RPMI8226 (cell line): ENCODE measurements at regions not wholly inside any gene's neighbourhood (a gene's known extent, or its start where the extent isn't known, plus 50 kb on each side); places are given as distances from the start of the nearest gene placed in this dataset.

Experiments
- DNase-seq: peaks from one replicate; pipeline ENCODE4 v3.0.0-alpha.2; 2015

- no peak for DNase-seq
Observed at GRCh38 chr3:106575029-106575428, 706.2 kb upstream of the CBLB start.

- DNase-seq, result no peak
Observed at GRCh38 chr3:106577241-106577640, 708.4 kb upstream of the CBLB start.

GRCh38 chr3:106578911-106579310, 710.1 kb upstream of the CBLB start:
- no peak for DNase-seq

DNA sequence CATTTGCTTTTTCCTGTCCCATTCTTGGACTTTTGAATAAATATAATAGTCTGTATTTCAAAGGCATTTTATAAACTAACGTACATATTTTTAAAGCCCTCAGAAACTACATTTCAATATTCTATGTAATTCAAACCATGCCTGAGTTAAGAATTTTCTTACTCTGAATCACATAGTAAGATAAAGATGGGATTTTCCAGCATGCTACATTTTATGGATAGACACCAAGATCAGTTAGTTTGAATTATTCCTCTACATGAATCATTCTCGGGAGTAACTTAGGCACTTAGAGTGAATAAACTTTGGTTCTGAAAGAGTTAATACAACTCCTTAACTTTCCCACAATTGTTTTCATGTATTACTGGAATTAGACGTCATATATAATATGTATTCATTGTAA, 713.3 kb upstream of the CBLB start:
- no peak for DNase-seq

- DNase-seq, result no peak
Observed at GRCh38 chr3:106587551-106587950, 718.7 kb upstream of the CBLB start.

- no peak for DNase-seq
Observed at GRCh38 chr3:106588739-106589138, 719.9 kb upstream of the CBLB start.

DNA sequence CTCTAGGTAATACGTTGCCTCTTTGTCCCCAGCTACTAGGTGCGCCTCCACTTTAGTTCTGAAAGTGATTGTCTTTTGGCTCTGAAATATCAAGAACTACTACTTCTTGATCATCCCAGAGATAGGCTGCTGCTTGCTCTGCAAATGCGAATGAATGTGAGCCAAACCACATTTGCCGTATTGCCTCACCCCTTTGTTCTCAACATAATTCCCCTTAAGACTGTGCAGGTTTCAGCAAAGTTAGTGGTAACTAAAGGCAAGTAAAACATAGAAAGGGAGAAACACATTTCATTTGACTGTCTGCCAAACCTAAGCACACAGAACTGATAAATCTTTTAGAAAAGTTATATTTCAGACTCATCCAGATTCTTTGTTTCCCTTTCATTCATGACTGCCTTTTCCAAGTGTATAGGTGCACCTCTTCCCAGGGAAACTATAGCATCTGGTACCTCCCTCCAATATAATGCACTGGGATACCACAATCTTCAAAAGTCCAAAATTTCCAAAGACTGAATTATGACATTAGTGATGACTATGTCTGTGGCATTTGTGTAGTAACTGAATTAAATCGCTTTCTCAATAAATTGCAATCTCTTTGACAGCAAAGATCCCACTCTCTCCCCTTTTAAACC, 720.6 kb upstream of the CBLB start:
- peak; percentile 13 for DNase-seq

- no peak for DNase-seq
Observed at GRCh38 chr3:106590216-106590615, 721.4 kb upstream of the CBLB start.

- DNase-seq, result no peak
Observed at GRCh38 chr3:106593381-106593780, 724.6 kb upstream of the CBLB start.

DNA sequence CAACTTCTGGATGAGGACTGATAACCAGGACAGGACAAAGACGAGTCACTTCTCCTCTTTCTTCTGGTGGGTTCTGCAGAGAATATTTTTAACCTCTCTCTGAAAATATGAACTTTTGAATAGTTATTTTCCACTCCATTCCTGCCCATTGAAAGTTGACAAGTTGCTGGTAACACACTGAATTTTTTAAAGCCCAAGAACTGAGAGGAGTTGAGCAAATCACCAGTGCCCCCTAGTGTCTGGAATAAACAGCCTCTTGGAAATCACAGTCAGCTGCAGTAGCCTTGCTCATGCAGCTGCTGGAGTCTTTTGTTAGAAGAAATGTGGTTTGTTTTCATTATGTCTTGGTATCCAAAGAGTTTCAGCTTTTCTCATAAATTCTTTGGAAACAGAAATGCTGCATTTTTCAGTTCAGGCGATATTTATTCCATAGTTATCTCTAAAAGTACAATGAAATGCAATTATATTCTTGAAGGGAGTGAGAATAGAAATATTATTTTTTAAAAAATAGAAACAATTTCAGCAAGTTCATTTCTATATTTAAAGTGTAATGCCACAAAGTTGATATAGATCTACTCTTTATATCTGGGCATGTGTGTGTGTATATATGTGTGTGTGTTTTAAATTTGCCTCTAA, 741.0 kb upstream of the CBLB start:
- peak; percentile 65 for DNase-seq

DNA sequence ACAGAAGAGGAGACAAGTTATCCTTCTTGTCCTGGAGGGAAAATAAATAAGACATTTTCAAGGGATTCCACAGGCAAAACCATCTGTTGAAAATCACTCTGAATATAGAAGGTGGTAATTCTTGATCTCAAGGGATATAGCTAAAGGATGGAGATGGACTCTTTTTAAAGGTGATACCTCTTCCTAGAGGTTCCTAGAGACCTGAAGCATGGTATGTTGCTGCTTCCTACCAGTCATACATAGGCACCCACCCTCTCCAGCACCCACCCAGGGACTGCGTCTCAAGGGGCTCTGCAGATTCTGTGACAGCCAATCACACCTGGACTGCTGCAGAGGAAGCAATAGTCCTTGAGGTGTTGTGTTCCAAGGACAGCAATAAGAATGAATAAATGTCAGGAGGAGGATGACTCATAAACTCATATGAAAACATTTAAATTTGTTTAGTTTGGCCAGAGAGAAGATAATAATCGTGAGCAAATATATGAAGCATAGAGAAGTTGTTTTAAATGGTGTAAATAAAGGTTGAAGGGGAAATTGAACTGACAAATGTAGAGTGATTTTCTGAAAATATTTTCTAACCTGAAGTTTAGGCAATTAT, 741.6 kb upstream of the CBLB start:
- no peak for DNase-seq

- DNase-seq, result no peak
Observed at GRCh38 chr3:106611116-106611515, 742.3 kb upstream of the CBLB start.

DNA sequence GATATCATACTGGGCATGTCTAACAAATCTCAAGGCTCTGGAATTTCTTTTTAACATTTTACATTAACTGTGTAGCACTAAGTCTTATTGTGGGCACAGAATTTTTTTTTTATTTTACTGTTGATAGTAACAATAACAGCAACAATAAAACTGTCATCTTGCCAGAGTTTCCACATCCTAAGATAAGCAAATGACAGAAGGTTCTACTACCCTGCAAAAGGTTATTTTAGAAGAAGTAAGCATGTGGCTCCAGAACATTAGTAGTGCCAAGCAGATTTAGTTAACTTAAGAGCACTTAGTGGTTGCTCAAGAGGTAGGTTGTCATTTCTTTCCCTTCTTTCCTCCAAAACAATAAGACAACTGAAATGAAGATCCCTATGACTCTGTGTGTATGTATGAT, 743.0 kb upstream of the CBLB start:
- DNase-seq, result no peak

DNA sequence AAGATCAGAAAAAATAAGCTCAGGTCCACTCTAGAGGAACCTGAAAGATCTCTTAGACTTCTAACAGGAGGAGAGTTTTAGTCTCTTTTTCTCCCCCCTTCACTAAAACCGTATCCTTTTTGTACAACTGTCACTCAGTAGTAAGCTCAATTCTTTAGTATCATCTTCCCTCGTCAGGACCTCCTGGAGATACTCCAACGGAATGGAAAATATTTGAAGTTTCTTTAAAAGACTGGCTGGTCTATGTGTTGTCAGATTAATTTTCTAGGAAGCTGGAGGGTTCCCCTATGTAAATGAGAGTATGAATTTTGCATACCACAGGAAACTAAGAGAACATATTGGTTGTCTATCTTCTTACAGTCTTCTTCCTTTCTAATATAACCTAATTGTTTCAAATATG, 747.7 kb upstream of the CBLB start:
- no peak for DNase-seq

- no peak for DNase-seq
Observed at GRCh38 chr3:106617276-106617675, 748.5 kb upstream of the CBLB start.

DNA sequence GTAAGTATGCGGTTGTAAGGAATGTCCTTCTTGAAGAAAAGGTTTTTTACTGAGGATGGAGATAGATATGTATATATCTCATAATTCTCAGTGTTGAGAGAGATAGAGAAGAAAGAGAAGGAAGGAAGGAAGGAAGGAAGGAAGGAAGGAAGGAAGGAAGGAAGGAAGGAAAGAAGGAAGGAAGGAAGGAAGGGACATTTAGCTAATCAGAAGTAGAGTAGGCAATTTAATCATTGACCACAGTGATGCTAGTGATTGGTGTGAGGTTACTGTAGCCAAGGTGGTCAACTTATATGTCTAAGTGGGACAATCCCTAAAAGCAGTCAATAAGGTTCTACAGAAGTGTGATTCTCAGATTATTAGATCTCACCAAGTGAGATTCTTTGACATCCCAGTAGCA, 751.8 kb upstream of the CBLB start:
- no peak for DNase-seq

- DNase-seq, result no peak
Observed at GRCh38 chr3:106624154-106624553, 753.1 kb upstream of the CCDC54 start.

GRCh38 chr3:106628407-106628806, 748.8 kb upstream of the CCDC54 start:
- DNase-seq, result no peak

DNA sequence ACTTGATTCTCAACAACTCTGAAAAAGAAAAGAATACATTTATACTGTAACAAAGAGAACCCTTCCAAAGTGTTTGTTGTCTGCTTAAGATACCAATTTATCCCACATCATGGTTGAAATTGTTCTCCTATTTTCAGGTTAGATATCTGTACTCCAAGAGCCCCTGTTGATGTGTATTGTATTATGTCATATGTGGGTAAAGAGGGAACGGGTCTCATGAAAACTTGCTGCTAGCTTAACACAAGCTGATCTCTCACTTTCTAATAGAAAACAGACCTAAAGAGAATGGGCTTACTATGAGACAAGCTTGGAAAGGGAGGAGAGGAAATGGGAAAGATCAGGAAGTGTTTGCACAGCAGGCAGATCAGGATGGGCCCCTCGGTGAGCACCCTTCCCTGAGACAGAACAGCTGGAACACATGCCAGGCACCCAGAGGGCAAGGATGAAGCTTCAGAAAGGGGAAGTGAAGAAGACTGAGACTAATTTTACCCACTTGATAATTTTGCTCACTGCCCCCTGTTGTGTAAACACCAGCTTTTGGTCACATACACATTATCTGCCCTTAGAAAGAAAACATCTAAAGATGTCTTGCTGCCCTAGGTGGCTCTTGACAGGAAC, 747.9 kb upstream of the CCDC54 start:
- peak; percentile 40 for DNase-seq

GRCh38 chr3:106631373-106632108, 745.7 kb upstream of the CCDC54 start:
- DNase-seq, result peak; percentile 43

DNA sequence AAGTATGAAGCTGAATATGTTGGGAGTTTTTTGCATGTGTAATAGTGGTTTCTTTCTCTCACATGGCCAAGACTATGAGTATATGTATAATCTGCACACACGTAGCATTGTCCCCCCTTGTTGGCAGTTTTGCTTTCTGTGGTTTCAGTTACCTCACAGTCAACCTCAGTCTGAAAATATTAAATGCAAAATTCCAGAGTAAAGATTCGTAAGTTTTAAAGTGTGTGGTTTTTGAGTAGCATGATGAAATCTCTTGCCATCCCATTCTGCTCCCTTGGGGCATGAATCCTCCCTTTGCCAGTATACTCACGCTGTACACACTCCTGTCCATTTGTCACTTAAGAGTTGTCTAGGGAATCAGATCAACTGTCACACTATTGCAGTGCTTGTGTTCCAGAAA, 742.0 kb upstream of the CCDC54 start:
- DNase-seq, result no peak

- DNase-seq, result no peak
Observed at GRCh38 chr3:106635826-106636225, 741.4 kb upstream of the CCDC54 start.

DNA sequence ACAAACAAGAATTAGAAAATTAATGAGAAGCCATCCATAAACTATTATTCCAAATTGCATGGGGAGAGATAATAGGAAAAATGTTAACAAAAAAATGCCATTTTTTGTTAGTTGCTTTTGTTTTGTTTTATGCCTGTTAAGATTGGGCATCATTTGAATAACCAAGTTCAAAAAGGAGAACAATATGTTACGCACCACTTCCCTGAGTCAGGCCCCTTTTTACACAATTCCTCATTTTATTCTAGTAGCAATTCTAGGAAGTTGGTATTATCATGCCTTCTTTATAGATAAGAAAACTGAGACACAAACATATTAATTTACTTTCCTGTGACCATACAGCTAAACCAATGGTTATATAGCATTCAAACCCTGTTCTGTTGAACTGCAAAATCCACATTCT, 736.9 kb upstream of the CCDC54 start:
- no peak for DNase-seq

GRCh38 chr3:106642161-106642560, 735.1 kb upstream of the CCDC54 start:
- DNase-seq, result no peak
